NCI-H69 (cell line): ENCODE measurements at regions not wholly inside any gene's neighbourhood (a gene's known extent, or its start where the extent isn't known, plus 50 kb on each side); places are given as distances from the start of the nearest gene placed in this dataset.
"Not testable (repeated sequence)": the region's sequence is repeated elsewhere in the genome, so short reads cannot be mapped to it uniquely, and the experiment has no call there.

Experiments
- DNase-seq: peaks from one replicate; lab custom pipeline; 2025; lab: John Stamatoyannopoulos, UW

- no peak for DNase-seq
Observed at GRCh38 chr5:123718238-123718637, 206.3 kb downstream of the CSNK1G3 start.

GRCh38 chr5:123717139-123717538 is 205.2 kb downstream of the CSNK1G3 start:
- no peak for DNase-seq

- DNase-seq: no peak
Observed at GRCh38 chr5:123710031-123710430, 198.1 kb downstream of the CSNK1G3 start.

GRCh38 chr5:123709422-123709821 is 197.4 kb downstream of the CSNK1G3 start:
- no peak for DNase-seq

- peak; percentile 11 for DNase-seq
Observed at GRCh38 chr5:123708074-123708806, 196.3 kb downstream of the CSNK1G3 start.

- no peak for DNase-seq
Observed at GRCh38 chr5:123706531-123706930, 194.6 kb downstream of the CSNK1G3 start.

GRCh38 chr5:123705741-123706140 is 193.8 kb downstream of the CSNK1G3 start:
- DNase-seq: no peak

- no peak for DNase-seq
Observed at GRCh38 chr5:123701511-123702200, 189.7 kb downstream of the CSNK1G3 start.

- DNase-seq: no peak
Observed at GRCh38 chr5:123700624-123701287, 188.8 kb downstream of the CSNK1G3 start.

- no peak for DNase-seq
Observed at GRCh38 chr5:123699571-123699970, 187.6 kb downstream of the CSNK1G3 start.

GRCh38 chr5:123698937-123699336 is 187.0 kb downstream of the CSNK1G3 start:
- DNase-seq: not testable (repeated sequence)

- DNase-seq: peak; percentile 12
Observed at GRCh38 chr5:123696921-123697341, 185.0 kb downstream of the CSNK1G3 start.

- DNase-seq: no peak
Observed at GRCh38 chr5:123690821-123691220, 178.8 kb downstream of the CSNK1G3 start.

GRCh38 chr5:123681061-123681460 is 169.1 kb downstream of the CSNK1G3 start:
- no peak for DNase-seq

GRCh38 chr5:123673107-123673506 is 161.1 kb downstream of the CSNK1G3 start:
- DNase-seq: peak; percentile 84

- DNase-seq: no peak
Observed at GRCh38 chr5:123671711-123672456, 159.9 kb downstream of the CSNK1G3 start.

- DNase-seq: peak; percentile 78
Observed at GRCh38 chr5:123671042-123671441, 159.1 kb downstream of the CSNK1G3 start.
